ENCODE measurements at regions not wholly inside any gene's neighbourhood (a gene's known extent, or its start where the extent isn't known, plus 50 kb on each side); places are given as distances from the start of the nearest gene placed in this dataset.
"Not testable (repeated sequence)": the region's sequence is repeated elsewhere in the genome, so short reads cannot be mapped to it uniquely, and the experiment has no call there.

DNA sequence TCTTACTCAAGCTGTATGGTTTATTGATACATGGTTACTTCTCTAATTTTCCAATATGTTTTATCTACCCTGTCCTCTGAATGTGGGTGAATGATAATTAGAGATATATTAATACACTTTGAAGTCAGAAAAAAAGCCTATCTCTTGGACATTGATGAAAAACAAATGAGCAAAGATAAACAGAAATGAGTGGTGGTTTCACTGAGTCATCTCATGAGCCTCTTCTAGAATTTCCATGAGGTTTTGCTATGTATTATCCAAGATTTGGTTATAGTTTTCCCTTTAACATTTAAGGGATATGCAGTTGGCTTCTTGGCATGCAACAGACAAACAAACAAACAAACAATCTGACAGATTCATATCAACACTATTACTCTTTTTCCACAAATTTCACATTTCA lies 586.8 kb downstream of the RFPL4B start:
- Histone ChIP-seq H3K27me3 (replicated peaks) (no peaks in the 10 kb centered on the region), H3K4me3 (ENCODE audit: low read depth, low read length) (no peak overlapping the region), H3K27ac (no peak overlapping the region), H3K36me3 (replicated peaks) (no peaks in the 10 kb centered on the region)
- TF ChIP-seq, protein P1, sequence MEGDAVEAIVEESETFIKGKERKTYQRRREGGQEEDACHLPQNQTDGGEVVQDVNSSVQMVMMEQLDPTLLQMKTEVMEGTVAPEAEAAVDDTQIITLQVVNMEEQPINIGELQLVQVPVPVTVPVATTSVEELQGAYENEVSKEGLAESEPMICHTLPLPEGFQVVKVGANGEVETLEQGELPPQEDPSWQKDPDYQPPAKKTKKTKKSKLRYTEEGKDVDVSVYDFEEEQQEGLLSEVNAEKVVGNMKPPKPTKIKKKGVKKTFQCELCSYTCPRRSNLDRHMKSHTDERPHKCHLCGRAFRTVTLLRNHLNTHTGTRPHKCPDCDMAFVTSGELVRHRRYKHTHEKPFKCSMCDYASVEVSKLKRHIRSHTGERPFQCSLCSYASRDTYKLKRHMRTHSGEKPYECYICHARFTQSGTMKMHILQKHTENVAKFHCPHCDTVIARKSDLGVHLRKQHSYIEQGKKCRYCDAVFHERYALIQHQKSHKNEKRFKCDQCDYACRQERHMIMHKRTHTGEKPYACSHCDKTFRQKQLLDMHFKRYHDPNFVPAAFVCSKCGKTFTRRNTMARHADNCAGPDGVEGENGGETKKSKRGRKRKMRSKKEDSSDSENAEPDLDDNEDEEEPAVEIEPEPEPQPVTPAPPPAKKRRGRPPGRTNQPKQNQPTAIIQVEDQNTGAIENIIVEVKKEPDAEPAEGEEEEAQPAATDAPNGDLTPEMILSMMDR (IDR thresholded peaks at IDR 0.05; ENCODE audit: low read depth, low read length, missing control alignments), result no peak
- no peak for DNase-seq
- in situ Hi-C loops (cut with HindIII; ENCODE audit: low pct_ligation_motif_present, low sequenced_read_pairs), result no loop called here

DNA sequence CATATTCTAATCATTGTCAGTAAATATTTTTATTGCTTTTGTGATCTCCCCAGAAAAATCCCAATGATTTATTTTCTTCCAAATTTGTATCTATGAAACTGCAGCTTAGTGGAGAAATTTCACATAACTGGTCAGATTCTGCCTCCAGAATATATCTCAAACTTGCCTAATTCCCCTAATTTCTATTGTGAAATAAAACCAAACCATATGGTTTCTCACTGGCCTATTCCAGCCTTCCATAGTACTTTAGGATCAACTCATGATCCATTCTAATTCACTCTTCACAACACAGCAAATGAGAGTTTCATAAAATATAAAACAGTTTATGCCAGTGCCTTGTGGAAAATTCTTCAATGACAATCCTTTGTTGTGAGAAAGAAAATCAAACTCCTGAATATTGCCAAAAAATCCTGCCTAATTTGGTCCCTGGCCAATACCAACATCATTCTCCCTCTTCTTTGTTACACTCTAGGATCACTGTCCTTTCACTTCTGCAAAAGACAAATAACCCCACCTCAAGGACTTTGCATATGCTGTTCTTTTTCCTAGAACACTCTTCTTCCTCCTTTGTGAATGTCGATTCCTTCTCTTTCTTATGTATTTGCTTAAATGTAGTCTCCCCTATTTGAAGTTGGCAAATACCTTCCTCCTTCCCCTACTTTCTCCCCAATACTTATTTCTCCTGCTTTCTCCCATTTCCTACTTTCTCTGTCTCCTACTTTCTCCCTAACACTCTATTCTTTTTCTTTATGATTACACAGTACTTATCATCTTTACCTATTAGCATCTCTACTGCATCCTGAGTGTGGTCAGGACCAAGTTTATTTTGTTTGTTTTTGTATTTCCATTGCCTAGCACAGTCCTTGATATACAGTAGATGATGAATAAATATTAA lies 587.5 kb downstream of the RFPL4B start:
- no peak for DNase-seq
- Histone ChIP-seq H3K4me3 (ENCODE audit: low read depth, low read length) (no peak overlapping the region), H3K27ac (no peak overlapping the region), H3K27me3 (replicated peaks) (no peaks in the 10 kb centered on the region), H3K36me3 (replicated peaks) (no peaks in the 10 kb centered on the region)
- TF ChIP-seq, protein P1 (IDR thresholded peaks at IDR 0.05; ENCODE audit: low read depth, low read length, missing control alignments), result no peak
- in situ Hi-C loops (cut with HindIII; ENCODE audit: low pct_ligation_motif_present, low sequenced_read_pairs), result no loop called here

DNA sequence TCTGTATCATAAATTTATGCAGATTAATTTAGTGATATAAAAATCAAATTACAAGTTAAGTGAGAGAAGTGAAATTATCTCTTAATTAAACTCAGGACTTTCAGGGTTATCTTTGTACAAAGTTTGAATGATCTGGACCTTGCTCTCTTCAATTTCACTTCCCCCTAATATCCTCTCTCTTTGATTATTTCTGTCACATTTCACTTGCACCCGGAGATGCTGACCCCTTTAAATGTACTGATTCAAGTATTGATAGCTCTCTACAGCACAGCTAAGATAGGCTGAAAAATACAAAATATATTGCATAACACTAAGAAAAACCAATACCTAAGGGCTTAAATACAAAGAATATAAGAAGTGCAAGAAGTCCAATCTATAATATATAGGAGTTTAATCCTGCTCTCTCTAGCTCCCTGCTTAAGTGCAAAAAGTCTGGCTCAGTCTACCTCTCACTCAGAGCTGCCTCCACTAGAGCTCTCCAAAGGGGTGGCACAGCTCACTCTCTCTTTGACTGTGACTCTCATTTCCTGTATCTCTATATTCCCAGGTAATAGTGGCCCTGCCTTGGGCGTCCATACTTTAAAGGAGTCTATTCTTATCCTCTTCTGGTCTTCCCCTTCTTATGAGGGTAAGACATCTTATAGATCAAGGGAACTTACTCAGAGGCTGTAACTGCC lies 588.4 kb downstream of the RFPL4B start:
- TF ChIP-seq, protein P1 (IDR thresholded peaks at IDR 0.05; ENCODE audit: low read depth, low read length, missing control alignments), result no peak
- no peak overlapping the region for H3K27ac ChIP-seq
- in situ Hi-C loops (cut with HindIII; ENCODE audit: low pct_ligation_motif_present, low sequenced_read_pairs), result no loop called here

DNA sequence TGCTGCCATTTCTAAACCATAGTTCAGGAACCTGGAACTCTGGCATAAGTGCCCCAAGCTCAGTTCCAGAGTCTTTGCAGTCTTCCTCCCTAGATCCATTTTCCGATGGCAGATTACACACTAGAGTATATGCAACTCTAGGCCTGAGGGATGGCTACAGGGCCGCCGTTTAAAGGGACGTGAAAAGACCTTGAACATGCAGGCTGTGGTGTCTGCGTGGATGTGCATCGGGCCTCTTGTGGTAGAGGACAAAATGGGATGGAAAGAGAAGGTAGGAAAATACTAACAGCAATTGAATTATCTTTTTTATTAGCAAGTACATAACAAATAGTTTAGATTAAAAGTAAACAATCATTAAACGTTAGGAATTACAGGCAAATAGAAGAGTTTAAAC lies 588.9 kb downstream of the RFPL4B start:
- Histone ChIP-seq H3K36me3 (replicated peaks) (no peaks in the 10 kb centered on the region), H3K27ac (no peak overlapping the region), H3K4me3 (ENCODE audit: low read depth, low read length) (no peak overlapping the region), H3K27me3 (replicated peaks) (no peaks in the 10 kb centered on the region)
- no peak for DNase-seq
- in situ Hi-C loops (cut with HindIII; ENCODE audit: low pct_ligation_motif_present, low sequenced_read_pairs), result no loop called here
- TF ChIP-seq, protein P1 (IDR thresholded peaks at IDR 0.05; ENCODE audit: low read depth, low read length, missing control alignments), result no peak

More for the DNA sequence above, 588.4 kb downstream of the RFPL4B start:
- Histone ChIP-seq H3K36me3 (replicated peaks) (no peaks in the 10 kb centered on the region), H3K4me3 (ENCODE audit: low read depth, low read length) (no peak overlapping the region), H3K27me3 (replicated peaks) (no peaks in the 10 kb centered on the region)
- no peak for DNase-seq

DNA sequence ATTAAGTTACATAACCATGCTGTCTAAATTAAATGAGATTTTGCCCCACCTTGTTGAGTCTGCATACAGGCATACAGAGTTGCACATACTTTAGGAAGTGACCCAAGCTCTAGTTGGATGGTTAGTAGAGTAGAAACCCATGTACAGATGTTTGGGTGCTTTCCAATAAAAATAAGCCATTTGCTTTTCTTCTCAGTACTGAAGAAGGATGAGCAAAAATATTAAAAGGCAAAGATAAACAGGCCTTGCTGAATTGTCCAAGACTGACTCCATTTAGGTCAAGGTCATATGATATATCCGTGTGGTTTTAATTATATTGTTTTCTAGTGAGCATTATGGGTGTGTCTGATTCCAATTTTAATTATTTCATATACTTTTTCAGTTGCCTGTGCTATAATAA lies 589.4 kb downstream of the RFPL4B start:
- no peak for DNase-seq
- no peaks in the 10 kb centered on the region for H3K36me3 ChIP-seq (replicated peaks)
- no peaks in the 10 kb centered on the region for H3K27me3 ChIP-seq (replicated peaks)
- TF ChIP-seq, protein P1 (IDR thresholded peaks at IDR 0.05; ENCODE audit: low read depth, low read length, missing control alignments), result no peak
- H3K27ac ChIP-seq, result no peak overlapping the region
- H3K4me3 ChIP-seq (ENCODE audit: low read depth, low read length), result no peak overlapping the region
- in situ Hi-C loops (cut with HindIII; ENCODE audit: low pct_ligation_motif_present, low sequenced_read_pairs), result no loop called here

DNA sequence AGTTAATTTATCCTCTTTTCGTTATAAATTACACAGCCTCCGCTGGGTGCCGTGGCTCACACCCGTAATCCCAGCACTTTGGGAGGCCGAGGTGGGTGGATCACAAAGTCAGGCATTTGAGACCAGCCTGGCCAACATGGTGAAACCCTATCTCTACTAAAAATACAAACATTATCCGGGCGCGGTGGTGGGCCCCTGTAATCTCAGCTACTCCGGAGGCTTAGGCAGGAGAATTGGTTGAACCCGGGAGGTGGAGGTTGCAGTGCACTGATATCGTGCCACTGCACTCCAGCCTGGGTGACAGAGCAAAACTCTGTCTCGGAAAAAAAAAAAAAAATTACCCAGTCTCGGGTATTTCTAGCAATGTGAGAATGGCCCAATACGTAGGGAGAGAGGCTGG lies 590.6 kb downstream of the RFPL4B start:
- H3K4me3 ChIP-seq (ENCODE audit: low read depth, low read length); H3K27me3 ChIP-seq (replicated peaks); H3K36me3 ChIP-seq (replicated peaks); DNase-seq; H3K27ac ChIP-seq; in situ Hi-C loops (cut with HindIII; ENCODE audit: low pct_ligation_motif_present, low sequenced_read_pairs): not testable (repeated sequence)
